ENCODE measurements at regions not wholly inside any gene's neighbourhood (a gene's known extent, or its start where the extent isn't known, plus 50 kb on each side); places are given as distances from the start of the nearest gene placed in this dataset.
"Not testable (repeated sequence)": the region's sequence is repeated elsewhere in the genome, so short reads cannot be mapped to it uniquely, and the experiment has no call there.

DNA sequence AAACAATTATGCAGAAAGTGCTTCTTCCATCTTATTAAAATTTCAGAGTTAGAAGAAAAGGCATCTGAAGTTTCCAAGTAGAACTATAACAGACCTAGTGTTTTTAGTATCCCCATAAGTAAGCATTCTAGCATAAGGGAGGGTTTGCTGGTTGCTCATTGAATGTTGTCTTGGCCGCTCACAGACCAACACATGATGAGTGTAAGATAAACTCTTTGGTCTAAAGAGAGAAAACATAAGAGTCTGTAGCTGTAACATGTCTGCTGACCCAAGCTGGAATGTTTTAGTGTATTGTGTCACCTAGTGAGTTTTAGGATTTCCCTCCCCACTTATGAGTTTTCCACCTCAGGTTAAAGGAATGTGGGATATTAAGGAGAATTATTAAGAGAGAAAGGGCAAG, 94.5 kb upstream of the SPATA31A3 start:
- intact Hi-C loops (cut with micrococcal nuclease; ENCODE audit: unreplicated experiment); POLR2A ChIA-PET; CTCF ChIA-PET; in situ Hi-C loops (cut with HindIII; ENCODE audit: low pct_unique_long_range_greater_than_20kb, low sequenced_read_pairs); H3K36me3 ChIP-seq (ENCODE audit: control insufficient read depth, insufficient read depth, low read length); H3K27me3 ChIP-seq (ENCODE audit: control insufficient read depth, insufficient read depth, low read length); ATAC-seq; H3K4me3 ChIP-seq (ENCODE audit: low read depth in 2 of 2, low read length in 2 of 2); H3K27ac ChIP-seq (ENCODE audit: low read length); H3K9me3 ChIP-seq (ENCODE audit: control insufficient read depth, insufficient read depth, low read depth, low read length); DNase-seq (ENCODE audit: low read depth, low spot score); BruUV-seq (replicated peaks); H3K4me1 ChIP-seq (ENCODE audit: control insufficient read depth, insufficient read depth, low read length): not testable (repeated sequence)

DNA sequence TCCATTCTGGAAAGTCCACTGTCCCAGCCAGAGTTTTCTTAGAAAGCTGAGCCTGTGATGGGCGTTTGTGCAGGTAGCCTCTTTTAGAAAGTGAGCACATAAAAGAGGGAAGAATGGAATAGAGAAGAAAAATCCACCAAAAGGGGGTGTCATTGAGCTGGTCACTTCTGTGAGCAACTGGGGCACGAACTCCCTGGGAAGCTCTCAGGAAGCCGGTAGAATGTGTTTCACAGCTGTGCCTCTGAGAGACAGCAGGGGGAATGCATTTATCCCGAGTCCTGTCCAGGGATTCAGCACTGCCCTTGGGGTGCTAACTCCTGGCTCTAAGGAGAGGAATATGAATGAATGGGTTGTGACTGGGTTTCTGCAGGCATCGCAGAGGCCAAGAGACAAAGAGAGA, 73.8 kb upstream of the SPATA31A3 start:
- in situ Hi-C loops (cut with HindIII; ENCODE audit: low pct_unique_long_range_greater_than_20kb, low sequenced_read_pairs); H3K4me1 ChIP-seq (ENCODE audit: control insufficient read depth, insufficient read depth, low read length); H3K9me3 ChIP-seq (ENCODE audit: control insufficient read depth, insufficient read depth, low read depth, low read length); H3K4me3 ChIP-seq (ENCODE audit: low read depth in 2 of 2, low read length in 2 of 2); DNase-seq (ENCODE audit: low read depth, low spot score); H3K36me3 ChIP-seq (ENCODE audit: control insufficient read depth, insufficient read depth, low read length); BruUV-seq (replicated peaks); H3K27me3 ChIP-seq (ENCODE audit: control insufficient read depth, insufficient read depth, low read length); POLR2A ChIA-PET; intact Hi-C loops (cut with micrococcal nuclease; ENCODE audit: unreplicated experiment); H3K27ac ChIP-seq (ENCODE audit: low read length); ATAC-seq; CTCF ChIA-PET: not testable (repeated sequence)

DNA sequence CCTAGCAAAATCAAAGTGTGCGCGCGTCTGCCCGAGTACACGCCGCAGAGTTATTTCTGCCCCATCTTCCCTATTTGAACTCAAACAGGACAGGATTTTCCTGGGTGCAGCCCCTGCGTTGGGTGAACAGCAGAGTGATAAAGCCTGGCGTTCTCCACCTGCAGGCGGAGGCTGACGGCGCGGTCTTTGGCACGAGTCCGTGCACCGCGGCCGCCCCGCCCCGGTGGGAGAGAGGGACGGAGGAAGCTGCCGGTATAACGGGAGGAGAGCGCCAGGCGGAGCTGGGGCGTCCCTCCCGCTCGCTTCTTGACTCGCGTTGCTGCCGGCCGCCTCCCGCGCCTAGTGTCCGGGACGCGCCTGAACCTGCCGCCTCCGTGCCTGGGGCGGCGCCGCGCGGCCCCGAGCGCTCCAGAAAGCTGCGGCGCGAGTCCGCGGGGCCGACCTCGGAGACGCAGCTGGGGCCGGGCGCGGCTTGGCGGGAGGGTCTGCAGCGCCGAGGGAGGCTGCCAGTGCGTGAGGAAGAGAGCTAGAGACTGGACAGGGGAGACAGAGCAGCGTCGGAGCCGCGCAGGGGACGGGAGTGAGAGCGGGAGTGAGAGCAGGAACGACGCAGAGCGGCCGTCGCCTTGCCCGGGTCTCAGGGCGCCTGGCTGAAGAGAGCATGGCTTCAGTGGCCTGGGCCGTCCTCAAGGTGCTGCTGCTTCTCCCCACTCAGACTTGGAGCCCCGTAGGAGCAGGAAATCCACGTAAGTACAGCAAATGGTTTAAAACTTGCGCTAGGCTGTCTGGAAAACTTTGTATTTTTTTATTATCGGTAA, 66.8 kb upstream of the SPATA31A3 start:
- H3K4me3 ChIP-seq (ENCODE audit: low read depth in 2 of 2, low read length in 2 of 2): peak overlapping the region; percentile 18 to 30
- H3K27ac ChIP-seq (ENCODE audit: low read length); BruUV-seq (replicated peaks); H3K27me3 ChIP-seq (ENCODE audit: control insufficient read depth, insufficient read depth, low read length); intact Hi-C loops (cut with micrococcal nuclease; ENCODE audit: unreplicated experiment); CTCF ChIA-PET; DNase-seq (ENCODE audit: low read depth, low spot score); in situ Hi-C loops (cut with HindIII; ENCODE audit: low pct_unique_long_range_greater_than_20kb, low sequenced_read_pairs); H3K36me3 ChIP-seq (ENCODE audit: control insufficient read depth, insufficient read depth, low read length); H3K9me3 ChIP-seq (ENCODE audit: control insufficient read depth, insufficient read depth, low read depth, low read length); H3K4me1 ChIP-seq (ENCODE audit: control insufficient read depth, insufficient read depth, low read length); POLR2A ChIA-PET: not testable (repeated sequence)
- peak; percentile 81; the same call in 1 of the 2 replicates for ATAC-seq

Data from Panc1 (cell line).